A549 (cell line): ENCODE measurements at regions not wholly inside any gene's neighbourhood (a gene's known extent, or its start where the extent isn't known, plus 50 kb on each side); places are given as distances from the start of the nearest gene placed in this dataset.

Experiments
- ESRRA ChIP-seq: fragments of 150-350 bp; IDR thresholded peaks from 2 replicates; pipeline ENCODE4 v1.6.1; 2014; ENCODE audit warnings: mild to moderate bottlenecking, low read length, borderline replicate concordance
- MAFK ChIP-seq: fragments of 450-650 bp; IDR thresholded peaks from 2 replicates; pipeline ENCODE4 v1.6.1; 2014; ENCODE audit not compliant: partially characterized antibody
- PHF8 ChIP-seq: fragments of 200-600 bp; sonication (generic); IDR thresholded peaks from 2 replicates; pipeline ENCODE4 v1.6.1; 2016; ENCODE audit warnings: low read depth, mild to moderate bottlenecking, antibody characterized with exemption, moderate library complexity, borderline replicate concordance
- POLR2A ChIP-seq: IDR thresholded peaks from 2 replicates; pipeline ENCODE4 v1.6.1; 2012; ENCODE audit warnings: mild to moderate bottlenecking, low read length
- TF ChIP-seq, protein P1 (sequence below): fragments of 150-350 bp; IDR thresholded peaks from 2 replicates; pipeline ENCODE4 v1.6.1; 2014; ENCODE audit warnings: low read depth, mild to moderate bottlenecking, low read length

- TF ChIP-seq, protein P1, sequence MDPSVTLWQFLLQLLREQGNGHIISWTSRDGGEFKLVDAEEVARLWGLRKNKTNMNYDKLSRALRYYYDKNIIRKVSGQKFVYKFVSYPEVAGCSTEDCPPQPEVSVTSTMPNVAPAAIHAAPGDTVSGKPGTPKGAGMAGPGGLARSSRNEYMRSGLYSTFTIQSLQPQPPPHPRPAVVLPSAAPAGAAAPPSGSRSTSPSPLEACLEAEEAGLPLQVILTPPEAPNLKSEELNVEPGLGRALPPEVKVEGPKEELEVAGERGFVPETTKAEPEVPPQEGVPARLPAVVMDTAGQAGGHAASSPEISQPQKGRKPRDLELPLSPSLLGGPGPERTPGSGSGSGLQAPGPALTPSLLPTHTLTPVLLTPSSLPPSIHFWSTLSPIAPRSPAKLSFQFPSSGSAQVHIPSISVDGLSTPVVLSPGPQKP: no peak
- no peak for TF ChIP-seq ESRRA
- no peak for TF ChIP-seq PHF8
- no peak for TF ChIP-seq POLR2A
- TF ChIP-seq MAFK: no peak
Measured at GRCh38 chr17:56083475-56083874, 69.8 kb upstream of the ANKFN1 start.
